Panc1 (cell line): ENCODE measurements at regions not wholly inside any gene's neighbourhood (a gene's known extent, or its start where the extent isn't known, plus 50 kb on each side); places are given as distances from the start of the nearest gene placed in this dataset.

Experiments
- ATAC-seq: fragments of 200-7000 bp; cut with Tn5 transposase; 2 replicates; pipeline ENCODE4 v1.9.1; 2020; ENCODE audit warnings: mild to moderate bottlenecking, moderate library complexity
- BruUV-seq: library from RNA; stranded (reverse); fragments of 400-500 nt; replicated peaks from 2 replicates; lab custom pipeline; 2021; lab: Mats Ljungman, UMichigan
- CTCF ChIA-PET: fragments of 300-600 bp; sonication (Branson Sonifier 250); formaldehyde crosslinking; loops from one replicate; lab custom pipeline; 2022; ENCODE audit warnings: antibody characterized with exemption; lab: Charles Lee
- POLR2A ChIA-PET: fragments of 300-600 bp; sonication (Branson Sonifier 250); formaldehyde crosslinking; loops from one replicate; lab custom pipeline; 2022; ENCODE audit warnings: antibody characterized with exemption; lab: Charles Lee
- DNase-seq: peaks from one replicate; pipeline ENCODE4 v3.0.0-alpha.2; 2010; ENCODE audit warnings: low read depth, low spot score
- H3K27ac ChIP-seq: 2 replicates; pipeline ENCODE4 v1.5.1; 2011; ENCODE audit warnings: mild to moderate bottlenecking, low read length, inconsistent platforms
- H3K27me3 ChIP-seq: fragments of 200-500 bp; sonication (Bioruptor generic); 2 replicates; pipeline ENCODE4 v1.6.0; 2014; ENCODE audit warnings: low read length, inconsistent platforms; ENCODE audit not compliant: control insufficient read depth, insufficient read depth
- H3K36me3 ChIP-seq: fragments of 200-500 bp; sonication (Bioruptor generic); 2 replicates; pipeline ENCODE4 v1.5.1; 2014; ENCODE audit warnings: inconsistent platforms, mild to moderate bottlenecking, low read length, moderate library complexity; ENCODE audit not compliant: control insufficient read depth, insufficient read depth
- H3K4me1 ChIP-seq: 2 replicates; pipeline ENCODE4 v1.5.1; 2011; ENCODE audit warnings: inconsistent platforms, mild to moderate bottlenecking, low read length, moderate library complexity; ENCODE audit not compliant: control insufficient read depth, insufficient read depth
- H3K4me3 ChIP-seq, 2 experiments: 2 replicates each; pipeline ENCODE4 v1.5.1; 2011 to 2012; ENCODE audit warnings: low read depth in 2 of 2, low read length in 2 of 2, mild to moderate bottlenecking in 2 of 2, inconsistent platforms in 1 of 2, moderate library complexity in 1 of 2
- H3K9me3 ChIP-seq: fragments of 200-500 bp; sonication (Bioruptor generic); 2 replicates; pipeline ENCODE4 v1.5.1; 2014; ENCODE audit warnings: low read depth, mild to moderate bottlenecking, inconsistent platforms, low read length, moderate library complexity; ENCODE audit not compliant: control insufficient read depth, insufficient read depth
- CTCF ChIP-seq: fragments of 450-650 bp; IDR thresholded peaks from 2 replicates; pipeline ENCODE4 v1.5.1; 2017; ENCODE audit warnings: mild to moderate bottlenecking
- POLR2AphosphoS5 ChIP-seq: IDR thresholded peaks from 2 replicates; pipeline ENCODE4 v1.6.1; 2012; ENCODE audit warnings: mild to moderate bottlenecking, low read depth, low read length, moderate library complexity
- REST ChIP-seq, 2 experiments: IDR thresholded peaks; 2 replicates each; pipeline ENCODE4 v1.6.1; 2011 to 2012; ENCODE audit warnings: low read depth in 2 of 2, control low read depth in 1 of 2, low read length in 1 of 2, mild to moderate bottlenecking in 1 of 2, moderate library complexity in 1 of 2; ENCODE audit not compliant: insufficient read depth in 1 of 2
- SIN3A ChIP-seq: IDR thresholded peaks from 2 replicates; pipeline ENCODE4 v1.6.1; 2012; ENCODE audit warnings: low read depth, mild to moderate bottlenecking, low read length, moderate library complexity, borderline replicate concordance; ENCODE audit not compliant: insufficient read depth
- TCF7L2 ChIP-seq: IDR thresholded peaks from 2 replicates; pipeline ENCODE4 v1.6.1; 2011; ENCODE audit warnings: mild to moderate bottlenecking, low read depth, low read length, inconsistent platforms
- in situ Hi-C: cut with HindIII; loops from 2 replicates; pipeline ENCODE4 v1.10.0; 2016; ENCODE audit warnings: low sequenced_read_pairs, low pct_unique_long_range_greater_than_20kb
- intact Hi-C: fragments of 100-400 bp; cut with micrococcal nuclease; formaldehyde crosslinking; loops from one replicate; pipeline ENCODE4 v1.10.0; 2022; ENCODE audit not compliant: unreplicated experiment

GRCh38 chr13:66111628-66112027, 1118.5 kb downstream of the PCDH9 start:
- DNase-seq (no peak), ATAC-seq (no peak)
- no TSS peak for BruUV-seq
- no peaks in the 10 kb centered on the region for H3K36me3 ChIP-seq
- no peaks in the 10 kb centered on the region for H3K4me1 ChIP-seq
- ChIA-PET CTCF (no interaction called here), POLR2A (no interaction called here)
- TF ChIP-seq SIN3A (no peak), TCF7L2 (no peak)
- H3K4me3 ChIP-seq = no peak overlapping the region
- intact Hi-C loops = no loop called here
- H3K27ac ChIP-seq = no peak overlapping the region
- H3K27me3 ChIP-seq = no peaks in the 10 kb centered on the region
- H3K9me3 ChIP-seq = no peaks in the 10 kb centered on the region
- in situ Hi-C loops = no loop called here

GRCh38 chr13:66106246-66106645, 1123.9 kb downstream of the PCDH9 start:
- DNase-seq (no peak), ATAC-seq (no peak)
- ChIA-PET CTCF (no interaction called here), POLR2A (no interaction called here)
- no peak for TF ChIP-seq POLR2AphosphoS5
- TF ChIP-seq TCF7L2 = no peak
- TF ChIP-seq REST (IDR thresholded peaks at IDR 0.05; ENCODE audit: insufficient read depth in 1 of 2, low read depth in 2 of 2, low read length in 1 of 2) = no peak
- TF ChIP-seq CTCF = no peak
- no peak for TF ChIP-seq SIN3A
- no TSS peak for BruUV-seq
- no peaks in the 10 kb centered on the region for H3K27me3 ChIP-seq
- H3K27ac ChIP-seq = no peak overlapping the region
- no peaks in the 10 kb centered on the region for H3K4me1 ChIP-seq
- in situ Hi-C loops = no loop called here
- no peaks in the 10 kb centered on the region for H3K9me3 ChIP-seq
- intact Hi-C loops = no loop called here
- no peaks in the 10 kb centered on the region for H3K36me3 ChIP-seq
- H3K4me3 ChIP-seq = no peak overlapping the region

GRCh38 chr13:66102864-66103263, 1127.3 kb downstream of the PCDH9 start:
- DNase-seq = no peak
- TF ChIP-seq POLR2AphosphoS5 (no peak), REST (IDR thresholded peaks at IDR 0.05; ENCODE audit: insufficient read depth in 1 of 2, low read depth in 2 of 2, low read length in 1 of 2) (no peak), TCF7L2 (no peak), CTCF (no peak), SIN3A (no peak)
- Histone ChIP-seq H3K27ac (no peak overlapping the region), H3K27me3 (no peaks in the 10 kb centered on the region), H3K4me3 (no peak overlapping the region), H3K9me3 (no peaks in the 10 kb centered on the region), H3K36me3 (no peaks in the 10 kb centered on the region; the same call in 1 of the 2 replicates), H3K4me1 (no peaks in the 10 kb centered on the region)
- in situ Hi-C loops = no loop called here
- no TSS peak for BruUV-seq
- ChIA-PET POLR2A (no interaction called here), CTCF (no interaction called here)
- ATAC-seq = no peak
- intact Hi-C loops = no loop called here
